Suprapubic skin (tissue), 3 donors: ENCODE measurements at regions not wholly inside any gene's neighbourhood (a gene's known extent, or its start where the extent isn't known, plus 50 kb on each side); places are given as distances from the start of the nearest gene placed in this dataset.

Experiments used
- CTCF ChIP-seq, 2 donors: fragments of 200-600 bp in 1 of 2; fragments of 450-650 bp in 1 of 2; sonication (generic) in 1 of 2; IDR thresholded peaks; one replicate each; pipeline ENCODE4 v1.5.1; 2016 to 2019; ENCODE audit warnings: antibody characterized with exemption in 2 of 2, mild to moderate bottlenecking in 1 of 2, moderate library complexity in 1 of 2
- EP300 ChIP-seq: sonication (generic); formaldehyde crosslinking; IDR thresholded peaks from one replicate; pipeline ENCODE4 v1.6.1; 2017; ENCODE audit warnings: antibody characterized with exemption
- POLR2A ChIP-seq, 2 donors: fragments of 450-650 bp; IDR thresholded peaks; one replicate each; pipeline ENCODE4 v1.6.1; 2017; ENCODE audit warnings: antibody characterized with exemption in 2 of 2, mild to moderate bottlenecking in 2 of 2, moderate library complexity in 2 of 2

GRCh38 chr6:27687154-27688013 lies 214.5 kb upstream of the ZNF184 start:
- TF ChIP-seq EP300 (no peak), CTCF (IDR thresholded peaks at IDR 0.05) (peak; percentile 15 to 63), POLR2A (IDR thresholded peaks at IDR 0.05) (no peak)
